ENCODE measurements at regions not wholly inside any gene's neighbourhood (a gene's known extent, or its start where the extent isn't known, plus 50 kb on each side); places are given as distances from the start of the nearest gene placed in this dataset.
"Not testable (repeated sequence)": the region's sequence is repeated elsewhere in the genome, so short reads cannot be mapped to it uniquely, and the experiment has no call there.

DNA sequence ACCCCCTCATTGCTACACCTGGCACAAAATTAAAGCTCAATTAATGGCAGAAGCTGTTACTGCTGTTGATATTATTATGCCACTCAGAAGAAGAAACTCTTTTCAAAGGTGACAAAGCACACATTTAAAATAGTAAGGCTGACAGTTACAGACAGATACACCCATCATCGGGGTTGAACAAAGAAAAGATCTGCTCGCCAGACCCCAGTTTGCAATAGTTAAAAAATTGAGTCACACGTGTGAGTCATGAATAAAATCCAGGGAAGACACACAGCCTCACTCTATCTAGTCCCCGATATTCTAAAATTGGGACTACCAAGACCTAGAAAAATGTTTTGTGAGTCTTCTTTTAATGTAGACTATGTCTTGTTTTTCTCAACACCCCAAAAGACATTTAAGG, 330.0 kb upstream of the SOX9 start:
- no peak overlapping the region for H3K27ac ChIP-seq (ENCODE audit: low read depth, low read length)

DNA sequence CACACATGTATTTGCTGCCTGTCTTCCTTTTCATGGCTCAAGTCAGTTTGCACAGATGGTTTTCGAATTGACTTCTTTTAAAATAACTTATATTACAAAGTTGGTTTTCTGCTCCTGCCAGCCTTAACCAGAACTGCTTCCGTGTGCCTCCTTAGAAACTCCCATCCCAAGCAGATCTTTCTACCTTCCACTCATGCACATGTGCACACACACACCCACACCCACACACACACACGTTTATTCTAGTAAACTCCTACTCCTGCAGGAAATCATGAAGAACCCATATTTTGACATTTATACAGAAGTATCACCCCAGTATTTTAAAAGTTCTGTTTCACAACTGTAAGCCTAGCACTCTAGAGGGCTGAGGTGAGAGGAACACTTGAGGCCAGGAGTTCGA, 329.5 kb upstream of the SOX9 start:
- Histone ChIP-seq H3K4me3 (ENCODE audit: low read depth, low read length) (no peak overlapping the region), H3K4me1 (ENCODE audit: control insufficient read depth, insufficient read depth, low read length) (no peaks in the 10 kb centered on the region), H3K36me3 (ENCODE audit: control insufficient read depth, insufficient read depth, low read length) (no peaks in the 10 kb centered on the region), H3K9me3 (ENCODE audit: control insufficient read depth, insufficient read depth, low read length) (no peaks in the 10 kb centered on the region), H3K27me3 (ENCODE audit: control insufficient read depth, insufficient read depth, low read length) (no peaks in the 10 kb centered on the region), H3K27ac (ENCODE audit: low read depth, low read length) (no peak overlapping the region), H3K9ac (ENCODE audit: low read depth, low read length) (no peak overlapping the region)

More for the DNA sequence above, 330.0 kb upstream of the SOX9 start:
- H3K9ac ChIP-seq (ENCODE audit: low read depth, low read length), result no peak overlapping the region
- no peaks in the 10 kb centered on the region for H3K27me3 ChIP-seq (ENCODE audit: control insufficient read depth, insufficient read depth, low read length)
- no peaks in the 10 kb centered on the region for H3K4me1 ChIP-seq (ENCODE audit: control insufficient read depth, insufficient read depth, low read length)
- no peaks in the 10 kb centered on the region for H3K36me3 ChIP-seq (ENCODE audit: control insufficient read depth, insufficient read depth, low read length)
- no peaks in the 10 kb centered on the region for H3K9me3 ChIP-seq (ENCODE audit: control insufficient read depth, insufficient read depth, low read length)
- no peak overlapping the region for H3K4me3 ChIP-seq (ENCODE audit: low read depth, low read length)

DNA sequence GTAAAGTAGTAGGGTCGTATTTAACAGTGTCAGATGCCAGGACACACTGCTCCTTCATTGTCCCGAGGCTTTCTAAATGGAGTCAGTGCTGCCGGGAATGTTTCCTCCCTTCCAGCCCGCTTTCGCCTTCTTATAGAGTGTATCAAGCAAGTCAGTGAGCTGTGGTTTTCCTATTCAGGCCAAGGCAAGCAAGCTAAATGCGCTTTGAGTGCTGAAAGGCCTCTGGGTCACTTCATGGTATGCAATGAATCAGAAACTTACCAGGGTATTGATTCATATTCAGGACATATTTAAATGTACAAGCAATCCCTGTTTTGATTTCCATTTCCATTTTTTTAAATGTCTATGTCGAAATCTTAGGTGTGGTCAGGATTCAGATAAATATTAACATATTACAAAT, 327.9 kb upstream of the SOX9 start:
- Histone ChIP-seq H3K4me1 (ENCODE audit: control insufficient read depth, insufficient read depth, low read length) (no peaks in the 10 kb centered on the region), H3K27me3 (ENCODE audit: control insufficient read depth, insufficient read depth, low read length) (no peaks in the 10 kb centered on the region), H3K9ac (ENCODE audit: low read depth, low read length) (no peak overlapping the region), H3K36me3 (ENCODE audit: control insufficient read depth, insufficient read depth, low read length) (no peaks in the 10 kb centered on the region), H3K27ac (ENCODE audit: low read depth, low read length) (no peak overlapping the region), H3K4me3 (ENCODE audit: low read depth, low read length) (no peak overlapping the region), H3K9me3 (ENCODE audit: control insufficient read depth, insufficient read depth, low read length) (no peaks in the 10 kb centered on the region)

DNA sequence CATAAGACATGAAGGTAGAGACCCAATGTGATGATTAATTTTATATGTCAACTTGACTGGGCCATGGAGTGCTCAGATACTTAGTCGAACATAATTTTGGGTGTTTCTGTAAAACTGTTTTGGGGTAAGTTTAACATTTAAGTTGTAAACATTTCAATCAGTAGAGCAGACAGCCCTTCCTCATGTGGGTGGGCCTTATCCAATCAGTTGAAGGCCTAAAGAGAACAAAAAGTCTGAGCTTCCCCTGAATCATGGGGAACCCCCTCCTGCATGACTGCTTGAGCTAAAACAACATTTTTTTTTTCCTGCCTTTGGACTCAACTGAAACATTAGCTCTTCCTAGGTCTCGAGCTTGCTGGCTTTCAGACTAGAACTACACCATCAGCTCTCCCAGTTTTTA, 327.3 kb upstream of the SOX9 start:
- no peaks in the 10 kb centered on the region for H3K9me3 ChIP-seq (ENCODE audit: control insufficient read depth, insufficient read depth, low read length)
- H3K9ac ChIP-seq (ENCODE audit: low read depth, low read length), result no peak overlapping the region
- no peaks in the 10 kb centered on the region for H3K27me3 ChIP-seq (ENCODE audit: control insufficient read depth, insufficient read depth, low read length)
- no peak overlapping the region for H3K27ac ChIP-seq (ENCODE audit: low read depth, low read length)
- no peaks in the 10 kb centered on the region for H3K4me1 ChIP-seq (ENCODE audit: control insufficient read depth, insufficient read depth, low read length)
- no peaks in the 10 kb centered on the region for H3K36me3 ChIP-seq (ENCODE audit: control insufficient read depth, insufficient read depth, low read length)
- no peak overlapping the region for H3K4me3 ChIP-seq (ENCODE audit: low read depth, low read length)

DNA sequence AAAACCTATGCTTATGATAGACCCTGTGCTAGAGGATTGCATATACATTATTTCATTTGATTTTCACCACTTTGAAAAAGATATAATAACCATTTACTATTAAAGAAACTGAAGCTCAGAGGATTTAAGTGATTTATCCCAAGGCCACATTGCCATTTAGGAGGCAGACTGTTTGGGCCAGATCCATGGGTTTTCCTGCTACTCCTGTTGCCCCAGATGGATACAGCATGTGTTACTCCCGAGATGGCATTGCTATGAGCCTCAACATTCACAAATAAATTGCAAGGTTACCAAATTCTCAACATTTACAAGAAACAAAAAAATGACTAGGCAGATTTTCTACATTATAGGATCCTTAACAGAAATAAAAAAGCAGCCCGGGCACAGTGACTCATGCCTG, 322.1 kb upstream of the SOX9 start:
- Histone ChIP-seq H3K36me3 (ENCODE audit: control insufficient read depth, insufficient read depth, low read length) (no peaks in the 10 kb centered on the region), H3K27me3 (ENCODE audit: control insufficient read depth, insufficient read depth, low read length) (no peaks in the 10 kb centered on the region), H3K27ac (ENCODE audit: low read depth, low read length) (no peak overlapping the region), H3K4me1 (ENCODE audit: control insufficient read depth, insufficient read depth, low read length) (no peaks in the 10 kb centered on the region), H3K9me3 (ENCODE audit: control insufficient read depth, insufficient read depth, low read length) (no peaks in the 10 kb centered on the region), H3K9ac (ENCODE audit: low read depth, low read length) (no peak overlapping the region), H3K4me3 (ENCODE audit: low read depth, low read length) (no peak overlapping the region)

DNA sequence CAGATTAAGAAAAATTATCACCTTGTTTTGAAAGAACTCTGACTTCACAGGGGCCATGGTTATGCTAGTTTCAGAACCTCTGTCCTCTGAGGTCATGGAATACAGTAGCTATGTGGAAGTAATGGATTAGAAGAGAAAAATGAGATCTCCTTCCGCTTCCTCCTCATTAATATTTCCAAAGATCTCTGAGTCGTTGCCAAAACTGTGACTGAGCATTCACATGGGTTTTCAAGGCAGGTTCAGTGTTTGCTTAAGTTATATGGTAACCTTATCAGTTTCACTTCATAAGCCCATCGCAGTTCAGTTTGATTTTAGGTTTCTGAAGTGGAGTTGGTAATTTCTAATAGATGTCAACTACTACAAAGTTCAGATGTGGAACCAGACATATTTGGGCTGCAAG, 321.2 kb upstream of the SOX9 start:
- no peaks in the 10 kb centered on the region for H3K9me3 ChIP-seq (ENCODE audit: control insufficient read depth, insufficient read depth, low read length)
- no peaks in the 10 kb centered on the region for H3K36me3 ChIP-seq (ENCODE audit: control insufficient read depth, insufficient read depth, low read length)
- H3K9ac ChIP-seq (ENCODE audit: low read depth, low read length), result no peak overlapping the region
- no peaks in the 10 kb centered on the region for H3K4me1 ChIP-seq (ENCODE audit: control insufficient read depth, insufficient read depth, low read length)
- H3K27ac ChIP-seq (ENCODE audit: low read depth, low read length), result no peak overlapping the region
- H3K4me3 ChIP-seq (ENCODE audit: low read depth, low read length), result no peak overlapping the region
- no peaks in the 10 kb centered on the region for H3K27me3 ChIP-seq (ENCODE audit: control insufficient read depth, insufficient read depth, low read length)

GRCh38 chr17:71801301-71801700, 319.5 kb upstream of the SOX9 start:
- no peak overlapping the region for H3K9ac ChIP-seq (ENCODE audit: low read depth, low read length)
- no peak overlapping the region for H3K4me3 ChIP-seq (ENCODE audit: low read depth, low read length)

DNA sequence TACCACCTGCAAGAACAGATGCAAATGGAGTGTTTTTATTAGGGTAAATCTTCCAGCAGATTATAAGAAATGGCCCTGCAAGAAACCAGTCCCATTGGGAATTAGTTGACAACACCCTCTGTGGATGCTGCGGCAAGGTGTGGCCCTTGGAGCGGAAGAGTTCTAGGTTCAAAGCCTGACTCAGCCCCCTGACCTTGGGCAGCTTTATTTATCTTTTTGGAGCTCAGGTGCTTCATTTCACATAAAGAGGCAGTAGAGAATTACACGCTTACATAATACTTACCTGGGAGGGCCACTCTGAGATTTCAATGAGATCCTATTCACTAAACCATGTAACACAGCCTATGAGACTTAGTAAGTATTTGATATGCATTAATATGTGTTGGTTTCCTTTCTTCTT, 318.2 kb upstream of the SOX9 start:
- Histone ChIP-seq H3K4me3 (ENCODE audit: low read depth, low read length) (no peak overlapping the region), H3K36me3 (ENCODE audit: control insufficient read depth, insufficient read depth, low read length) (no peaks in the 10 kb centered on the region), H3K9me3 (ENCODE audit: control insufficient read depth, insufficient read depth, low read length) (no peaks in the 10 kb centered on the region), H3K27me3 (ENCODE audit: control insufficient read depth, insufficient read depth, low read length) (no peaks in the 10 kb centered on the region), H3K4me1 (ENCODE audit: control insufficient read depth, insufficient read depth, low read length) (no peaks in the 10 kb centered on the region), H3K9ac (ENCODE audit: low read depth, low read length) (no peak overlapping the region), H3K27ac (ENCODE audit: low read depth, low read length) (no peak overlapping the region)

More at GRCh38 chr17:71801301-71801700, 319.5 kb upstream of the SOX9 start:
- Histone ChIP-seq H3K27me3 (ENCODE audit: control insufficient read depth, insufficient read depth, low read length) (no peaks in the 10 kb centered on the region), H3K4me1 (ENCODE audit: control insufficient read depth, insufficient read depth, low read length) (no peaks in the 10 kb centered on the region), H3K9me3 (ENCODE audit: control insufficient read depth, insufficient read depth, low read length) (no peaks in the 10 kb centered on the region), H3K27ac (ENCODE audit: low read depth, low read length) (no peak overlapping the region), H3K36me3 (ENCODE audit: control insufficient read depth, insufficient read depth, low read length) (no peaks in the 10 kb centered on the region)

GRCh38 chr17:71803656-71804284, 317.1 kb upstream of the SOX9 start:
- Histone ChIP-seq H3K9ac (ENCODE audit: low read depth, low read length) (no peak overlapping the region), H3K27me3 (ENCODE audit: control insufficient read depth, insufficient read depth, low read length) (no peaks in the 10 kb centered on the region), H3K9me3 (ENCODE audit: control insufficient read depth, insufficient read depth, low read length) (no peaks in the 10 kb centered on the region), H3K36me3 (ENCODE audit: control insufficient read depth, insufficient read depth, low read length) (no peaks in the 10 kb centered on the region), H3K4me1 (ENCODE audit: control insufficient read depth, insufficient read depth, low read length) (no peaks in the 10 kb centered on the region), H3K4me3 (ENCODE audit: low read depth, low read length) (no peak overlapping the region), H3K27ac (ENCODE audit: low read depth, low read length) (no peak overlapping the region)

GRCh38 chr17:71809537-71809936, 311.3 kb upstream of the SOX9 start:
- H3K27me3 ChIP-seq (ENCODE audit: control insufficient read depth, insufficient read depth, low read length), result no peaks in the 10 kb centered on the region
- no peaks in the 10 kb centered on the region for H3K9me3 ChIP-seq (ENCODE audit: control insufficient read depth, insufficient read depth, low read length)
- H3K4me3 ChIP-seq (ENCODE audit: low read depth, low read length), result no peak overlapping the region
- no peaks in the 10 kb centered on the region for H3K4me1 ChIP-seq (ENCODE audit: control insufficient read depth, insufficient read depth, low read length)
- H3K36me3 ChIP-seq (ENCODE audit: control insufficient read depth, insufficient read depth, low read length), result no peaks in the 10 kb centered on the region
- no peak overlapping the region for H3K27ac ChIP-seq (ENCODE audit: low read depth, low read length)
- H3K9ac ChIP-seq (ENCODE audit: low read depth, low read length), result no peak overlapping the region

- H3K27me3 ChIP-seq (ENCODE audit: control insufficient read depth, insufficient read depth, low read length), result not testable (repeated sequence)
These were observed 307.0 kb upstream of the SOX9 start for GRCh38 chr17:71813861-71814260.

DNA sequence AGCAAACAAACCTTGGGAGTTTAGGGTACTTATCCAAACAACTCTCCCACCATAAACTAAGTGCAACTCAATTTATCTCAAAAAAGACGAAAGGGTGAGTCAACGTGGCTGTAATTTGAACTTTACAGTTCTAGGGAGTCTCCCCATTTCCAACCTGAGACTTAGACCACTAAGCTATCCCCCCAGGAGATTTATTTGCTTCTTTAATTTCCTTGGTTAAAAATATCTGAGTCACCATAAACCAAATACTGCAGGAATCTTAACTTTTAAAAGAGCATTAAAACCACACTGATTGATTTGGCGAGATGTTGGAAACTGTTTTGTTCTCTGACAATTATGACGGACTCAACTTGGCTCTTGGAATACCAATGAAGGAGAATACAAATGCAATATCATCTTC, 299.3 kb upstream of the SOX9 start:
- Histone ChIP-seq H3K4me1 (ENCODE audit: control insufficient read depth, insufficient read depth, low read length) (peaks cover 13% of the 10 kb centered on the region; the same call in 1 of the 2 replicates), H3K27me3 (ENCODE audit: control insufficient read depth, insufficient read depth, low read length) (no peaks in the 10 kb centered on the region), H3K4me3 (ENCODE audit: low read depth, low read length) (no peak overlapping the region), H3K27ac (ENCODE audit: low read depth, low read length) (no peak overlapping the region), H3K9ac (ENCODE audit: low read depth, low read length) (no peak overlapping the region), H3K36me3 (ENCODE audit: control insufficient read depth, insufficient read depth, low read length) (no peaks in the 10 kb centered on the region), H3K9me3 (ENCODE audit: control insufficient read depth, insufficient read depth, low read length) (no peaks in the 10 kb centered on the region)

More at GRCh38 chr17:71813861-71814260, 307.0 kb upstream of the SOX9 start:
- not testable (repeated sequence) for H3K4me1 ChIP-seq (ENCODE audit: control insufficient read depth, insufficient read depth, low read length); H3K9ac ChIP-seq (ENCODE audit: low read depth, low read length); H3K27ac ChIP-seq (ENCODE audit: low read depth, low read length); H3K9me3 ChIP-seq (ENCODE audit: control insufficient read depth, insufficient read depth, low read length); H3K36me3 ChIP-seq (ENCODE audit: control insufficient read depth, insufficient read depth, low read length); H3K4me3 ChIP-seq (ENCODE audit: low read depth, low read length)

All from HUES48 (cell line).